HepG2 (cell line): ENCODE measurements at regions not wholly inside any gene's neighbourhood (a gene's known extent, or its start where the extent isn't known, plus 50 kb on each side); places are given as distances from the start of the nearest gene placed in this dataset.

ENCODE experiments used
- ATAC-seq: fragments of 200-7000 bp; cut with Tn5 transposase; 3 replicates; pipeline ENCODE4 v1.9.1; 2020; ENCODE audit warnings: mild to moderate bottlenecking, moderate library complexity
- BruUV-seq: library from RNA; stranded (reverse); fragments of 400-500 nt; replicated peaks from 2 replicates; lab custom pipeline; 2021; lab: Mats Ljungman, UMichigan
- CTCF ChIA-PET: fragments of 300-600 bp; formaldehyde crosslinking; extraction: SDS; loops from one replicate; lab custom pipeline; 2021; ENCODE audit warnings: low total read pairs, inconsistent platforms, low intra/inter-chr PET ratio; lab: Yijun Ruan, JAX
- POLR2A ChIA-PET: fragments of 350-600 bp; sonication (Branson Sonifier 250); formaldehyde crosslinking; loops from one replicate; lab custom pipeline; 2020; ENCODE audit warnings: antibody characterized with exemption, inconsistent platforms; lab: Yijun Ruan, JAX
- DNase-seq: peaks from one replicate; pipeline ENCODE4 v3.0.0-alpha.2; 2015; ENCODE audit warnings: low spot score
- FAIRE-seq: peaks from 3 replicates; lab custom pipeline; 2011; peaks lifted over from hg19 to GRCh38; lab: Jason Lieb, UNC
- H2AFZ ChIP-seq: one replicate; pipeline ENCODE4 v1.6.1; 2011; ENCODE audit warnings: low read length, inconsistent platforms
- H3K27ac ChIP-seq: fragments of 300-600 bp; 3 replicates; pipeline ENCODE4 v1.8.0; 2011; ENCODE audit warnings: mixed run types, mild to moderate bottlenecking, mixed read lengths, low read length, inconsistent platforms; ENCODE audit not compliant: insufficient read depth; ENCODE audit errors: extremely low read length
- H3K27me3 ChIP-seq, 2 experiments: fragments of 200-600 bp in 1 of 2; 2 replicates in 1 of 2; 3 replicates in 1 of 2; pipeline versions ENCODE4 v1.6.0 to v1.8.0; 2011; ENCODE audit warnings: low read length in 2 of 2, mild to moderate bottlenecking in 2 of 2, moderate library complexity in 2 of 2, inconsistent platforms in 1 of 2; ENCODE audit not compliant: insufficient read depth in 2 of 2, control insufficient read depth in 1 of 2
- H3K36me3 ChIP-seq, 2 experiments: fragments of 200-600 bp in 1 of 2; replicated peaks in 1 of 2; 2 replicates in 1 of 2; 3 replicates in 1 of 2; pipeline versions ENCODE4 v1.5.1 to v1.8.0; 2011; ENCODE audit warnings: low read length in 2 of 2, inconsistent platforms in 1 of 2; ENCODE audit not compliant: insufficient read depth in 2 of 2, control insufficient read depth in 1 of 2
- H3K4me1 ChIP-seq: 2 replicates; pipeline ENCODE4 v1.5.1; 2012; ENCODE audit warnings: low read length, inconsistent platforms; ENCODE audit not compliant: insufficient read depth
- H3K4me2 ChIP-seq: 2 replicates; pipeline ENCODE4 v1.6.0; 2011; ENCODE audit warnings: low read depth, low read length, inconsistent platforms
- H3K4me3 ChIP-seq, 3 experiments: fragments of 200-600 bp in 1 of 3; sonication (generic), shearing (Covaris generic) in 1 of 3; replicated peaks in 1 of 3; 2 replicates each; pipeline ENCODE4 v1.5.1; 2011 to 2016; ENCODE audit warnings: low read length in 3 of 3, inconsistent platforms in 2 of 3, low read depth in 2 of 3, mild to moderate bottlenecking in 2 of 3, control low read depth in 1 of 3, mixed read lengths in 1 of 3; ENCODE audit not compliant: insufficient read depth in 1 of 3
- H3K79me2 ChIP-seq: one replicate; pipeline ENCODE4 v1.6.1; 2011; ENCODE audit warnings: low read length, inconsistent platforms; ENCODE audit not compliant: insufficient read depth
- H3K9ac ChIP-seq: 2 replicates; pipeline ENCODE4 v1.6.0; 2011; ENCODE audit warnings: mild to moderate bottlenecking, low read depth, low read length, inconsistent platforms; ENCODE audit not compliant: insufficient read depth
- H3K9me3 ChIP-seq: 2 replicates; pipeline ENCODE4 v1.5.1; 2012; ENCODE audit warnings: mild to moderate bottlenecking, low read length
- H4K20me1 ChIP-seq: 2 replicates; pipeline ENCODE4 v1.6.0; 2011; ENCODE audit warnings: inconsistent platforms, mild to moderate bottlenecking, low read length, moderate library complexity; ENCODE audit not compliant: insufficient read depth
- ATF1 ChIP-seq: IDR thresholded peaks from 2 replicates; pipeline ENCODE4 v1.6.1; 2016; ENCODE audit warnings: mild to moderate bottlenecking, control low read depth
- FOXM1 ChIP-seq: sonication (generic); formaldehyde crosslinking; IDR thresholded peaks from 2 replicates; pipeline ENCODE4 v1.5.0; 2020; ENCODE audit warnings: missing genetic modification reagents
- GTF3A ChIP-seq: sonication (generic); formaldehyde crosslinking; conservative IDR thresholded peaks from 2 replicates; pipeline ENCODE4 v1.4.0; 2020; ENCODE audit warnings: mild to moderate bottlenecking, missing genetic modification reagents
- HMG20B ChIP-seq: conservative IDR thresholded peaks from 2 replicates; pipeline ENCODE4 v1.6.1; 2016; ENCODE audit warnings: missing genetic modification reagents, missing compliant biosample characterization
- KDM4B ChIP-seq: sonication (generic); formaldehyde crosslinking; IDR thresholded peaks from 2 replicates; pipeline ENCODE4 v1.4.0; 2020; ENCODE audit warnings: missing genetic modification reagents
- MAF1 ChIP-seq: sonication (generic); formaldehyde crosslinking; IDR thresholded peaks from 2 replicates; pipeline ENCODE4 v1.5.0; 2020; ENCODE audit warnings: missing genetic modification reagents, borderline replicate concordance
- PHF21A ChIP-seq: sonication (generic); formaldehyde crosslinking; IDR thresholded peaks from 2 replicates; pipeline ENCODE4 v1.5.0; 2020; ENCODE audit warnings: mild to moderate bottlenecking, missing genetic modification reagents
- RFX5 ChIP-seq: IDR thresholded peaks from 2 replicates; pipeline ENCODE4 v1.6.1; 2011; ENCODE audit warnings: low read depth, low read length, improper control_type of control experiment
- TCF7 ChIP-seq: sonication (generic); IDR thresholded peaks from 2 replicates; pipeline ENCODE4 v1.6.1; 2016; ENCODE audit warnings: antibody characterized with exemption, low read depth
- ZNF225 ChIP-seq: sonication (generic); formaldehyde crosslinking; IDR thresholded peaks from 2 replicates; pipeline ENCODE4 v1.4.0; 2020; ENCODE audit warnings: mild to moderate bottlenecking, missing genetic modification reagents
- ZNF564 ChIP-seq: sonication (generic); formaldehyde crosslinking; IDR thresholded peaks from 2 replicates; pipeline ENCODE4 v1.8.1; 2023; ENCODE audit warnings: mild to moderate bottlenecking, missing genetic modification reagents
- ZNF674 ChIP-seq: sonication (generic); formaldehyde crosslinking; IDR thresholded peaks from 2 replicates; pipeline ENCODE4 v1.5.0; 2020; ENCODE audit warnings: low read depth, mild to moderate bottlenecking, missing genetic modification reagents
- ZNF749 ChIP-seq: sonication (generic); formaldehyde crosslinking; IDR thresholded peaks from 2 replicates; pipeline ENCODE4 v1.8.0; 2022; ENCODE audit warnings: mild to moderate bottlenecking, missing genetic modification reagents, moderate library complexity, borderline replicate concordance
- ZNF850 ChIP-seq: sonication (generic); formaldehyde crosslinking; conservative IDR thresholded peaks from 2 replicates; pipeline ENCODE4 v1.9.0; 2021; ENCODE audit warnings: mild to moderate bottlenecking, missing genetic modification reagents
- WGBS: methylation state at CpG from one replicate; pipeline ENCODE4 v1.1.6; 2017; ENCODE audit warnings: low lambda C conversion rate; 5-methylcytosine and 5-hydroxymethylcytosine counted together
- in situ Hi-C: cut with HindIII; loops from 2 replicates; pipeline ENCODE4 v1.10.0; 2017; ENCODE audit warnings: low pct_unique_long_range_greater_than_20kb; ENCODE audit not compliant: extremely low pct_ligation_motif_present
- intact Hi-C: fragments of 100-400 bp; cut with micrococcal nuclease; formaldehyde crosslinking; loops from one replicate; pipeline ENCODE4 v1.10.0; 2022; ENCODE audit not compliant: unreplicated experiment
- TF ChIP-seq, protein P1 (sequence below): sonication (generic); formaldehyde crosslinking; IDR thresholded peaks from 2 replicates; pipeline ENCODE4 v1.8.0; 2022; ENCODE audit warnings: mild to moderate bottlenecking, missing genetic modification reagents, moderate library complexity
- TF ChIP-seq, protein P2 (sequence below): sonication (generic); formaldehyde crosslinking; IDR thresholded peaks from 2 replicates; pipeline ENCODE4 v1.4.0; 2020; ENCODE audit warnings: missing genetic modification reagents, mild to moderate bottlenecking, borderline replicate concordance

DNA sequence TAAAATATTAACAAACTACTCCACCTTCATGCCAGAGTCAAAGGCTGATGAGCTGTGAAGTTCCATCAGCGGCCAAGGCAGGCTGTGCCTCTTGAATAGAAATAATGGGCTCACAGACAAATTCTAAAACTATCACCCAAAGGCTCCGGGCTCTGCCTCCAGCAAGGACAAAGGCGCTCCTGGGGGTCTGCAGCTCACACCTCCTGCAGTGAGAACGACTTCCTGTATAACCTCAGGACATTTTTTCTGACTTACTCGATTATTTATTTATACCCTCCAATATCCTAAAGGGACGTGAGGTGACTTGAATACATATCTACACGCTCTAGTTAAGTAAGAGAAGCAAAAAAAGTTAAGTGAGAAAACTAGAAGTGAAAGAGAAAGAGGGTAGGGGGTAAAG, 500.7 kb downstream of the CCSER2 start (continued):
- no peak for TF ChIP-seq ZNF674 (CRISPR knock-in tag)
- no peak for TF ChIP-seq MAF1 (CRISPR knock-in tag)
- no peak for TF ChIP-seq PHF21A (CRISPR knock-in tag)
- no peak for TF ChIP-seq FOXM1 (CRISPR knock-in tag)
- TF ChIP-seq KDM4B (CRISPR knock-in tag), result no peak

DNA sequence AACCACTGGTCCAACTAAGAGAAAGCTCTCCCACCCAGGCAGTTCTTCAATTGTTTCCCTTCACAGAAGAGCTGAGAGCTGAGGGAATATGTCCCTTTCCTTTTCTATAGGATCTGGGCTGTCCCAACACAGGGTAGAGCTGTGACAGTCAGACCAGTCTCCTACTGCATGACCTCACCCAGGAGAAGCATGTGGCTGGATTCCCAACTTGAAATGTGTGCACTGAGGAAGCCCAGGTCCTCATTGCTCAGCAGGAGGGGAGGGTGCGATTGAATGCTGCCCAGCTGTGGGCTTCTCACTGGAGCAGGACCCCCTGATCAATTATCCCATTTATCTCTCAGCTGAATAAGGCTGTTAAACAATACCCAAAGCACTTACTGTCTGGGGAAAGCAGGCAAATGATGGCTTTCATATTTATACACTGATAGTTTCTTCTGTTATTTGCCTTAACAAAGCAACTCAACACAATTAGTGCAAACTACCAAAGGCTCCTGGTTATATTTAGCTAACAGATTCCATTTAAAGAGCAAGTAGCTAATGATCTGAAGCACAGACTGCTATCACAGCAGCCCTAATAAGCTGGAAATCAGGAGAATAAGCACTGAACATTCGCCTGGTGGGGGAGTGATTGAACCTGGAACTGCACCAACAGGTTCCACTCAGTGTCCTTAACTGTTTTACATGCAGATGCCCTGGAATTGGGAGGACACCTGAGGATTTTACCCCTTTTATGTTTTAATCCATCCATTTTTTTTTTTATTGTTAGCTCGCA, 508.8 kb downstream of the CCSER2 start:
- no peak overlapping the region for H2AFZ ChIP-seq
- DNase-seq (no peak), ATAC-seq (no peak), FAIRE-seq (no peak)
- H3K9ac ChIP-seq, result no peak overlapping the region
- no peak overlapping the region for H3K4me3 ChIP-seq
- ChIA-PET POLR2A (no interaction called here), CTCF (no interaction called here)
- no peak overlapping the region for H3K4me2 ChIP-seq
- TF ChIP-seq, protein P1, sequence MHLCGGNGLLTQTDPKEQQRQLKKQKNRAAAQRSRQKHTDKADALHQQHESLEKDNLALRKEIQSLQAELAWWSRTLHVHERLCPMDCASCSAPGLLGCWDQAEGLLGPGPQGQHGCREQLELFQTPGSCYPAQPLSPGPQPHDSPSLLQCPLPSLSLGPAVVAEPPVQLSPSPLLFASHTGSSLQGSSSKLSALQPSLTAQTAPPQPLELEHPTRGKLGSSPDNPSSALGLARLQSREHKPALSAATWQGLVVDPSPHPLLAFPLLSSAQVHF (CRISPR knock-in tag), result no peak
- TF ChIP-seq RFX5 (no peak), ZNF225 (CRISPR knock-in tag) (no peak), HMG20B (CRISPR knock-in tag) (no peak), ZNF749 (CRISPR knock-in tag) (no peak), ZNF850 (CRISPR knock-in tag) (no peak), ATF1 (CRISPR knock-in tag) (no peak), TCF7 (no peak), GTF3A (no peak), ZNF564 (CRISPR knock-in tag) (no peak)
- TF ChIP-seq, protein P2, sequence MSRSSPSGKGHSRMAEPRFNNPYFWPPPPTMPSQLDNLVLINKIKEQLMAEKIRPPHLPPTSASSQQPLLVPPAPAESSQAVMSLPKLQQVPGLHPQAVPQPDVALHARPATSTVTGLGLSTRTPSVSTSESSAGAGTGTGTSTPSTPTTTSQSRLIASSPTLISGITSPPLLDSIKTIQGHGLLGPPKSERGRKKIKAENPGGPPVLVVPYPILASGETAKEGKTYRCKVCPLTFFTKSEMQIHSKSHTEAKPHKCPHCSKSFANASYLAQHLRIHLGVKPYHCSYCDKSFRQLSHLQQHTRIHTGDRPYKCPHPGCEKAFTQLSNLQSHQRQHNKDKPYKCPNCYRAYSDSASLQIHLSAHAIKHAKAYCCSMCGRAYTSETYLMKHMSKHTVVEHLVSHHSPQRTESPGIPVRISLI (CRISPR knock-in tag), result no peak
- in situ Hi-C loops (no loop called here), intact Hi-C loops (no loop called here)
- no peak overlapping the region for H3K27ac ChIP-seq
- BruUV-seq, result no TSS peak
- H3K36me3 ChIP-seq, result no peaks in the 10 kb centered on the region
- H3K79me2 ChIP-seq, result no peaks in the 10 kb centered on the region
- peaks cover 0 to 3% of the 10 kb centered on the region in 2 experiments; a peak in 1 of 5 replicates for H3K27me3 ChIP-seq
- 0% methylated on average over 3 of the region's 3 CpGs for WGBS
- no peaks in the 10 kb centered on the region for H3K4me1 ChIP-seq
- no peaks in the 10 kb centered on the region for H3K9me3 ChIP-seq
- no peaks in the 10 kb centered on the region for H4K20me1 ChIP-seq
